Muscle layer of duodenum (tissue), 2 donors: ENCODE measurements at regions not wholly inside any gene's neighbourhood (a gene's known extent, or its start where the extent isn't known, plus 50 kb on each side); places are given as distances from the start of the nearest gene placed in this dataset.
A peak's percentile ranks its signal among the peaks of the same experiment; 100 is the strongest.

Source experiments
- H3K27ac ChIP-seq: one replicate; pipeline ENCODE4 v1.7.0; 2013; ENCODE audit warnings: mild to moderate bottlenecking, low read length
- H3K27me3 ChIP-seq: one replicate; pipeline ENCODE4 v1.7.0; 2013; ENCODE audit warnings: low read depth, mild to moderate bottlenecking, control low read depth, low read length
- H3K36me3 ChIP-seq, 2 donors: one replicate each; pipeline ENCODE4 v1.7.0; 2013; ENCODE audit warnings: low read length in 2 of 2, control low read depth in 1 of 2, mild to moderate bottlenecking in 1 of 2; ENCODE audit not compliant: insufficient read depth in 2 of 2, control insufficient read depth in 1 of 2
- H3K4me1 ChIP-seq, 2 donors: one replicate each; pipeline ENCODE4 v1.7.0; 2013; ENCODE audit warnings: low read length in 2 of 2, mild to moderate bottlenecking in 2 of 2, control low read depth in 1 of 2, moderate library complexity in 1 of 2; ENCODE audit not compliant: insufficient read depth in 2 of 2, control insufficient read depth in 1 of 2
- H3K4me3 ChIP-seq, 2 donors: one replicate each; pipeline ENCODE4 v1.7.0; 2013; ENCODE audit warnings: low read length in 2 of 2, low read depth in 1 of 2, mild to moderate bottlenecking in 1 of 2
- H3K9me3 ChIP-seq, 2 donors: one replicate each; pipeline ENCODE4 v1.7.0; 2013; ENCODE audit warnings: low read length in 2 of 2, control low read depth in 1 of 2, mild to moderate bottlenecking in 1 of 2; ENCODE audit not compliant: control insufficient read depth in 1 of 2
- donor health status: healthy.

- peak overlapping the region; percentile 55 for H3K27ac ChIP-seq
Observed at GRCh38 chr21:39124681-39125251, 58.5 kb downstream of the PSMG1 start.

GRCh38 chr21:39123375-39123774 lies 59.9 kb downstream of the PSMG1 start:
- no peak overlapping the region for H3K27ac ChIP-seq
- peaks cover 0 to 4% of the 10 kb centered on the region in 2 donors for H3K9me3 ChIP-seq
- no peak overlapping the region for H3K4me3 ChIP-seq
- H3K27me3 ChIP-seq, result no peaks in the 10 kb centered on the region
- no peaks in the 10 kb centered on the region for H3K36me3 ChIP-seq
- H3K4me1 ChIP-seq, result peaks cover 0 to 4% of the 10 kb centered on the region in 2 donors

More at GRCh38 chr21:39124681-39125251, 58.5 kb downstream of the PSMG1 start:
- H3K27me3 ChIP-seq, result no peaks in the 10 kb centered on the region
- H3K9me3 ChIP-seq, result peaks cover 0 to 4% of the 10 kb centered on the region in 2 donors
- no peaks in the 10 kb centered on the region for H3K36me3 ChIP-seq
- no peak overlapping the region for H3K4me3 ChIP-seq
- H3K4me1 ChIP-seq, result peaks cover 0 to 4% of the 10 kb centered on the region in 2 donors

- H3K4me3 ChIP-seq, result no peak overlapping the region
- no peaks in the 10 kb centered on the region for H3K36me3 ChIP-seq
- no peaks in the 10 kb centered on the region for H3K27me3 ChIP-seq
- H3K4me1 ChIP-seq, result peaks cover 0 to 4% of the 10 kb centered on the region in 2 donors
- H3K27ac ChIP-seq, result no peak overlapping the region
- H3K9me3 ChIP-seq, result peaks cover 0 to 4% of the 10 kb centered on the region in 2 donors
Observed at GRCh38 chr21:39121600-39122355, 61.5 kb downstream of the PSMG1 start.

GRCh38 chr21:39120876-39121599 lies 62.2 kb downstream of the PSMG1 start:
- no peaks in the 10 kb centered on the region for H3K27me3 ChIP-seq
- no peak overlapping the region for H3K27ac ChIP-seq

GRCh38 chr21:39119891-39120290 lies 63.4 kb downstream of the PSMG1 start:
- H3K27ac ChIP-seq, result no peak overlapping the region
- H3K27me3 ChIP-seq, result no peaks in the 10 kb centered on the region
- no peaks in the 10 kb centered on the region for H3K36me3 ChIP-seq
- peaks cover 0 to 4% of the 10 kb centered on the region in 2 donors for H3K4me1 ChIP-seq
- H3K4me3 ChIP-seq, result no peak overlapping the region
- H3K9me3 ChIP-seq, result peaks cover 0 to 4% of the 10 kb centered on the region in 2 donors

More at GRCh38 chr21:39120876-39121599, 62.2 kb downstream of the PSMG1 start:
- Histone ChIP-seq H3K36me3 (no peaks in the 10 kb centered on the region), H3K4me1 (peaks cover 0 to 4% of the 10 kb centered on the region in 2 donors), H3K9me3 (peaks cover 0 to 4% of the 10 kb centered on the region in 2 donors), H3K4me3 (no peak overlapping the region)

GRCh38 chr21:39118604-39119215 lies 64.5 kb downstream of the PSMG1 start:
- no peaks in the 10 kb centered on the region for H3K36me3 ChIP-seq
- H3K9me3 ChIP-seq, result peaks cover 0 to 4% of the 10 kb centered on the region in 2 donors
- H3K4me1 ChIP-seq, result no peaks in the 10 kb centered on the region
- H3K4me3 ChIP-seq, result no peak overlapping the region
- no peaks in the 10 kb centered on the region for H3K27me3 ChIP-seq
- H3K27ac ChIP-seq, result no peak overlapping the region

GRCh38 chr21:39118061-39118460 lies 65.2 kb downstream of the PSMG1 start:
- H3K27me3 ChIP-seq, result no peaks in the 10 kb centered on the region
- H3K4me3 ChIP-seq, result no peak overlapping the region
- H3K9me3 ChIP-seq, result no peaks in the 10 kb centered on the region
- no peaks in the 10 kb centered on the region for H3K36me3 ChIP-seq
- H3K4me1 ChIP-seq, result no peaks in the 10 kb centered on the region
- no peak overlapping the region for H3K27ac ChIP-seq

GRCh38 chr21:39117440-39117970 lies 65.7 kb downstream of the PSMG1 start:
- H3K4me1 ChIP-seq, result no peaks in the 10 kb centered on the region
- no peak overlapping the region for H3K27ac ChIP-seq
- H3K9me3 ChIP-seq, result no peaks in the 10 kb centered on the region
- H3K4me3 ChIP-seq, result no peak overlapping the region
- H3K27me3 ChIP-seq, result no peaks in the 10 kb centered on the region
- no peaks in the 10 kb centered on the region for H3K36me3 ChIP-seq

- Histone ChIP-seq H3K9me3 (no peaks in the 10 kb centered on the region), H3K36me3 (no peaks in the 10 kb centered on the region), H3K27ac (no peak overlapping the region)
Observed at GRCh38 chr21:39116761-39117439, 66.4 kb downstream of the PSMG1 start.

GRCh38 chr21:39115576-39116235 lies 67.5 kb downstream of the PSMG1 start:
- Histone ChIP-seq H3K36me3 (no peaks in the 10 kb centered on the region), H3K9me3 (no peaks in the 10 kb centered on the region), H3K27me3 (no peaks in the 10 kb centered on the region), H3K4me3 (no peak overlapping the region), H3K27ac (no peak overlapping the region), H3K4me1 (peaks cover 0 to 4% of the 10 kb centered on the region in 2 donors)

More at GRCh38 chr21:39116761-39117439, 66.4 kb downstream of the PSMG1 start:
- H3K4me3 ChIP-seq, result no peak overlapping the region
- H3K4me1 ChIP-seq, result peaks cover 0 to 4% of the 10 kb centered on the region in 2 donors
- H3K27me3 ChIP-seq, result no peaks in the 10 kb centered on the region
